Sigmoid colon (tissue), 4 donors: ENCODE measurements at regions not wholly inside any gene's neighbourhood (a gene's known extent, or its start where the extent isn't known, plus 50 kb on each side); places are given as distances from the start of the nearest gene placed in this dataset.

Source experiments
- EP300 ChIP-seq, 4 donors: sonication (generic); formaldehyde crosslinking; IDR thresholded peaks; one replicate each; pipeline ENCODE4 v1.6.1; 2017; ENCODE audit warnings: antibody characterized with exemption in 4 of 4
- POLR2A ChIP-seq, 2 donors: fragments of 450-650 bp; IDR thresholded peaks; one replicate each; pipeline ENCODE4 v1.6.1; 2016; ENCODE audit warnings: antibody characterized with exemption in 2 of 2, mild to moderate bottlenecking in 2 of 2, moderate library complexity in 2 of 2
- POLR2AphosphoS5 ChIP-seq, 4 donors: sonication (generic); formaldehyde crosslinking; IDR thresholded peaks; one replicate each; pipeline ENCODE4 v1.6.1; 2017; ENCODE audit warnings: antibody characterized with exemption in 4 of 4
- TF ChIP-seq, protein P1 (sequence below), 4 experiments: fragments of 450-650 bp in 3 of 4; fragments of 200-600 bp in 1 of 4; IDR thresholded peaks; one replicate each; pipeline ENCODE4 v1.5.1; 2016 to 2019; ENCODE audit warnings: antibody characterized with exemption in 4 of 4, mild to moderate bottlenecking in 3 of 4, moderate library complexity in 2 of 4

- TF ChIP-seq, protein P1, sequence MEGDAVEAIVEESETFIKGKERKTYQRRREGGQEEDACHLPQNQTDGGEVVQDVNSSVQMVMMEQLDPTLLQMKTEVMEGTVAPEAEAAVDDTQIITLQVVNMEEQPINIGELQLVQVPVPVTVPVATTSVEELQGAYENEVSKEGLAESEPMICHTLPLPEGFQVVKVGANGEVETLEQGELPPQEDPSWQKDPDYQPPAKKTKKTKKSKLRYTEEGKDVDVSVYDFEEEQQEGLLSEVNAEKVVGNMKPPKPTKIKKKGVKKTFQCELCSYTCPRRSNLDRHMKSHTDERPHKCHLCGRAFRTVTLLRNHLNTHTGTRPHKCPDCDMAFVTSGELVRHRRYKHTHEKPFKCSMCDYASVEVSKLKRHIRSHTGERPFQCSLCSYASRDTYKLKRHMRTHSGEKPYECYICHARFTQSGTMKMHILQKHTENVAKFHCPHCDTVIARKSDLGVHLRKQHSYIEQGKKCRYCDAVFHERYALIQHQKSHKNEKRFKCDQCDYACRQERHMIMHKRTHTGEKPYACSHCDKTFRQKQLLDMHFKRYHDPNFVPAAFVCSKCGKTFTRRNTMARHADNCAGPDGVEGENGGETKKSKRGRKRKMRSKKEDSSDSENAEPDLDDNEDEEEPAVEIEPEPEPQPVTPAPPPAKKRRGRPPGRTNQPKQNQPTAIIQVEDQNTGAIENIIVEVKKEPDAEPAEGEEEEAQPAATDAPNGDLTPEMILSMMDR (IDR thresholded peaks at IDR 0.05), result no peak
- TF ChIP-seq POLR2A (IDR thresholded peaks at IDR 0.05) (no peak), POLR2AphosphoS5 (IDR thresholded peaks at IDR 0.05) (no peak), EP300 (IDR thresholded peaks at IDR 0.05) (no peak)
Observed at GRCh38 chr2:81624825-81625224, 1320.3 kb upstream of the LRRTM1 start.
